SK-N-SH treated with all-trans-retinoic acid at 6 μM for 48 hours (cell line): ENCODE measurements at regions not wholly inside any gene's neighbourhood (a gene's known extent, or its start where the extent isn't known, plus 50 kb on each side); places are given as distances from the start of the nearest gene placed in this dataset.

ENCODE experiments used
- ARNTL ChIP-seq: fragments of 450-650 bp; formaldehyde crosslinking; IDR thresholded peaks from 2 replicates; pipeline ENCODE4 v1.5.0; 2020; ENCODE audit warnings: low read depth, mild to moderate bottlenecking, moderate library complexity, borderline replicate concordance
- CSDC2 ChIP-seq: fragments of 250-450 bp; sonication (Bioruptor Pico); IDR thresholded peaks from 2 replicates; pipeline ENCODE4 v1.5.0; 2020; ENCODE audit warnings: mild to moderate bottlenecking, moderate library complexity
- GLIS3 ChIP-seq: fragments of 250-450 bp; sonication (Bioruptor Pico); IDR thresholded peaks from 2 replicates; pipeline ENCODE4 v1.5.0; 2020; ENCODE audit warnings: mild to moderate bottlenecking, moderate library complexity
- ISL1 ChIP-seq: fragments of 250-450 bp; sonication (Bioruptor Pico); IDR thresholded peaks from 2 replicates; pipeline ENCODE4 v2.1.2; 2022; ENCODE audit warnings: mild to moderate bottlenecking, moderate library complexity
- PATZ1 ChIP-seq: fragments of 250-450 bp; sonication (Bioruptor Pico); IDR thresholded peaks from 2 replicates; pipeline ENCODE4 v1.8.0; 2020; ENCODE audit warnings: mild to moderate bottlenecking, moderate library complexity, borderline replicate concordance
- ZFP30 ChIP-seq: fragments of 450-650 bp; formaldehyde crosslinking; IDR thresholded peaks from 2 replicates; pipeline ENCODE4 v1.5.0; 2022; ENCODE audit warnings: mild to moderate bottlenecking, moderate library complexity

- TF ChIP-seq ARNTL (CRISPR knock-in tag) (no peak), CSDC2 (CRISPR knock-in tag) (no peak), PATZ1 (no peak), ISL1 (CRISPR knock-in tag) (no peak), GLIS3 (CRISPR knock-in tag) (no peak), ZFP30 (CRISPR knock-in tag) (no peak)
Measured at GRCh38 chr12:131529196-131530040, 181.5 kb upstream of the SFSWAP start.
